Thymus (tissue), 11 donors: ENCODE measurements at regions not wholly inside any gene's neighbourhood (a gene's known extent, or its start where the extent isn't known, plus 50 kb on each side); places are given as distances from the start of the nearest gene placed in this dataset.

ENCODE experiments used
- DNase-seq, 9 donors: peaks; one replicate each; pipeline ENCODE4 v3.0.0-alpha.2; 2013; ENCODE audit warnings: low spot score in 9 of 9, low read depth in 6 of 9, missing footprints in 1 of 9
- H3K27ac ChIP-seq, 2 donors: one replicate each; pipeline ENCODE4 v1.5.1; 2013; ENCODE audit warnings: control low read depth in 1 of 2, low read depth in 1 of 2, low read length in 1 of 2, mild to moderate bottlenecking in 1 of 2, moderate library complexity in 1 of 2
- H3K27me3 ChIP-seq, 2 donors: one replicate each; pipeline ENCODE4 v1.5.1; 2013; ENCODE audit warnings: low read length in 1 of 2; ENCODE audit not compliant: control insufficient read depth in 2 of 2, insufficient read depth in 1 of 2
- H3K36me3 ChIP-seq, 2 donors: one replicate each; pipeline ENCODE4 v1.5.1; 2013; ENCODE audit warnings: low read length in 1 of 2, mild to moderate bottlenecking in 1 of 2, moderate library complexity in 1 of 2; ENCODE audit not compliant: control insufficient read depth in 2 of 2, insufficient read depth in 2 of 2
- H3K4me1 ChIP-seq, 2 donors: one replicate each; pipeline ENCODE4 v1.5.1; 2013; ENCODE audit warnings: low read length in 2 of 2; ENCODE audit not compliant: control insufficient read depth in 2 of 2, insufficient read depth in 2 of 2
- H3K4me3 ChIP-seq, 2 donors: one replicate each; pipeline ENCODE4 v1.5.1; 2013; ENCODE audit warnings: low read length in 2 of 2, control low read depth in 1 of 2, mild to moderate bottlenecking in 1 of 2
- H3K9me3 ChIP-seq, 2 donors: one replicate each; pipeline ENCODE4 v1.5.1; 2013; ENCODE audit warnings: low read length in 1 of 2, mild to moderate bottlenecking in 1 of 2; ENCODE audit not compliant: control insufficient read depth in 2 of 2, insufficient read depth in 1 of 2
- WGBS: extraction: QIAGEN DNeasy Blood & Tissue Kit; methylation state at CpG from one replicate; pipeline ENCODE4 v1.1.7; 2013; 5-methylcytosine and 5-hydroxymethylcytosine counted together
- donor health status: healthy.

DNA sequence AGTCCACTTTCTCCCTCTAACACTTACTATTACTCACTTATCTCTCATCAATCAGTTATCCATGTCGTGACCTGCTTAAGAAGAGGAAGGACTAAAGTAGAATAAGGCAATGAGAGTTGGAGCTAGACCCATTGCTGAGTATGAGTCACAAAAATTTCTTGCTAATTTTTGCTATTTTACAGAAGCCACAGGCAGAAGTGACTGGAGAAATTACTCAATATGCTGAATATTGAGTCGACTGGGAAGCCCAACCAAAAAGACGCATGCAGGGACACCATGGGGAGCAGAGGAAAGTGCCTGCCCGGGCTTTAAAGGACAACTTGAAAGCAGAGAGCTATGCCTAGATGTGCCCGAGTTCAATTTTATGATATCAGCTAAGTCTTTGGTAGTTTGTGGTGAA, 115.4 kb upstream of the FOXG1 start:
- WGBS: 90% methylated on average over 5 of the region's 5 CpGs

DNA sequence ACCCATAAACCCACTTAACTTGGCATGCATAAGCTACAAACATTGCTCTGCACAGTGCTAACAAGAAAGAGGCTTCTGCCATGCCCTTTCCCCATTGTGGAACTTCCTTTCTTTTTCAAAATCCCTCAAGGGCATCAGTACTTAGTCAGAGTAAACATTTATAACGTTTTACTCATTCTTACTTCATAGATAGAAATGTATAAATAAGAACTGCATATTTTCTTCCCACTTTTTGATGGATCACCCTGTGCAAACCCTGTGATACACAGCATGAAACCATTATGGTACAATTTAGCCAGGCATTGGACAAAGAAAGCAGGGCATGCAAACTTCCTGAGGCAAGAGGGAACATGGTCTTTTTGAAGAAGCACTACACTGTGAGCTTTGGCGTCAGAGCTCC, 113.8 kb upstream of the FOXG1 start:
- WGBS: 54% methylated on average over 2 of the region's 2 CpGs
- Histone ChIP-seq H3K27ac (no peak overlapping the region), H3K4me1 (no peaks in the 10 kb centered on the region), H3K4me3 (no peak overlapping the region), H3K36me3 (no peaks in the 10 kb centered on the region), H3K27me3 (no peaks in the 10 kb centered on the region), H3K9me3 (no peaks in the 10 kb centered on the region)
- no peak for DNase-seq

More for the DNA sequence above, 115.4 kb upstream of the FOXG1 start:
- H3K9me3 ChIP-seq: no peaks in the 10 kb centered on the region
- no peaks in the 10 kb centered on the region for H3K36me3 ChIP-seq
- H3K27me3 ChIP-seq: no peaks in the 10 kb centered on the region
- no peaks in the 10 kb centered on the region for H3K4me1 ChIP-seq
- no peak for DNase-seq
- H3K27ac ChIP-seq: no peak overlapping the region
- no peak overlapping the region for H3K4me3 ChIP-seq

GRCh38 chr14:28653521-28653920, 113.1 kb upstream of the FOXG1 start:
- Histone ChIP-seq H3K4me3 (no peak overlapping the region), H3K9me3 (no peaks in the 10 kb centered on the region), H3K27me3 (no peaks in the 10 kb centered on the region), H3K27ac (no peak overlapping the region), H3K36me3 (no peaks in the 10 kb centered on the region), H3K4me1 (no peaks in the 10 kb centered on the region)
- WGBS: 99% methylated on average over 2 of the region's 2 CpGs
- no peak for DNase-seq

DNA sequence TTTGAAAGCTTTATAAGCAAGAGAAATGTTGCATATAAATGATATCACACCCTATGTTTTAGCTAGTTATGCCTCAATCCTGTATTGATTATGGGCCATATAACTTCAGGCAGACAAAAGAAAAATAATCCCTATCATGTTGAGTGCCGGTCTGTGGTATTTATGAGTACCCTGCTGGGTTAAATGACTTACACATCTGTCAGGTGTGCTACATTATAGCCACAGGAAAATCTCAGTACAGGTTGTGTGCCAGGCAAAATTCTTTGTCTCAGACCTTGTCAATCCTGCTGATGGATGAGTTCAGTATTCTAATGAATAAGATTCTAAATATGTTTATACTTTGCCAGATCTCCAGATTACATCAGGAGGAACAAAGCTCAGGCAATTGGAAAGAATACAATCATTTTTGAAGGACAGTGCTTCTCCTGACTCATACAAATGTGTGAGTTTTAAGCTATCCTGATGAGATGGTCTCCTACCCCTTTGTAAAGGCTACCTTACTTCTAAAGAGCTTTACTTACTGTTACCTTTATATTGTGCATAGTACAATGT, 109.8 kb upstream of the FOXG1 start:
- H3K36me3 ChIP-seq: no peaks in the 10 kb centered on the region
- no peak for DNase-seq
- H3K27me3 ChIP-seq: no peaks in the 10 kb centered on the region
- H3K9me3 ChIP-seq: no peaks in the 10 kb centered on the region
- no peak overlapping the region for H3K4me3 ChIP-seq
- H3K27ac ChIP-seq: no peak overlapping the region
- 87% methylated on average over 1 of the region's 1 CpG for WGBS
- H3K4me1 ChIP-seq: no peaks in the 10 kb centered on the region

- no peak overlapping the region for H3K27ac ChIP-seq
- no peaks in the 10 kb centered on the region for H3K27me3 ChIP-seq
- H3K36me3 ChIP-seq: no peaks in the 10 kb centered on the region
- H3K4me3 ChIP-seq: no peak overlapping the region
- WGBS: 68% methylated on average over 5 of the region's 5 CpGs
- H3K4me1 ChIP-seq: no peaks in the 10 kb centered on the region
- DNase-seq: no peak
- no peaks in the 10 kb centered on the region for H3K9me3 ChIP-seq
Measured at GRCh38 chr14:28661171-28661772, 105.3 kb upstream of the FOXG1 start.

DNA sequence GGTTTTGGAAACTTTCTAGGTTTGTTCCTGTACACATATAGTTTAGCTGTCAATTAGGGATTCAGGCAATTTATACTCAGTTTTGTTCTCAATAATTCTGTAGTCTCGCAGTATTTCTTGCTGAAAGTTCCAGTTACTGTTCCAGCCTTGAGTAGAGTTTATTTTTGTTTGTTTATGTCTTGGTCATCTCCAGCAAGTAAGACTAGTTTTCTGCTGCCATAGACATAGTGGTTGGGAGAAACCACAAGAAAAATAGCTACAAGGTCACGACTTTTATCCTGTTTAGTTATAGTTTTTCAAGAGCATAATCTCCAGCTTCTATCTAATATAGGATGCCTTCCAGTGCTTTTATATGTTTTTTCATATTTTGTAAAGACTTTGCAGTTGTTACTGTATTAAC, 99.6 kb upstream of the FOXG1 start:
- Histone ChIP-seq H3K27ac (no peak overlapping the region), H3K4me1 (no peaks in the 10 kb centered on the region), H3K9me3 (no peaks in the 10 kb centered on the region), H3K4me3 (no peak overlapping the region), H3K36me3 (no peaks in the 10 kb centered on the region), H3K27me3 (no peaks in the 10 kb centered on the region)
- WGBS: 85% methylated on average over 2 of the region's 2 CpGs
- no peak for DNase-seq

DNA sequence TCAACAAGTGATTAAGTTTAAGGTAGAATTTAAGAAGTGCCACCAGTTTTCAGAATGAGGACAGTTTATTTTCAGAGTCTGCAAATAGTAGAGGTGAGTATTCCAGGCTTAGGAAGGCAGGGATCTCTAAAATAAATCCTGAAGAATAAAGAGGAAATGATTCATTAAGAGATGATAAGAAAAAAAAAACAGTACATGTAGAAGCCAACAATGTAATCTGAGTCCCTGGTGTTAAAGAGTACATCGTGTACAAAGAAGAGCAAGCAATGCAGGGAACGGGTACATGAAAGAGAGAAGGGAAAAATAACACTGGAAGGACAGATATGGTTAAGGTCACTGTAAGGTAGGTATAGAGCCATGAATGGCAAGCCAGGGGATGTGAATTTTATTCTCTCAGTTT, 95.2 kb upstream of the FOXG1 start:
- 74% methylated on average over 2 of the region's 2 CpGs for WGBS
- no peaks in the 10 kb centered on the region for H3K9me3 ChIP-seq
- H3K36me3 ChIP-seq: no peaks in the 10 kb centered on the region
- H3K27me3 ChIP-seq: no peaks in the 10 kb centered on the region
- H3K4me3 ChIP-seq: no peak overlapping the region
- no peak overlapping the region for H3K27ac ChIP-seq
- DNase-seq: no peak
- H3K4me1 ChIP-seq: no peaks in the 10 kb centered on the region

GRCh38 chr14:28673056-28673455, 93.5 kb upstream of the FOXG1 start:
- no peak overlapping the region for H3K27ac ChIP-seq
- 92% methylated on average over 4 of the region's 4 CpGs for whole genome bisulfite sequencing
- DNase-seq: no peak
- H3K9me3 ChIP-seq: no peaks in the 10 kb centered on the region
- no peaks in the 10 kb centered on the region for H3K4me1 ChIP-seq
- H3K36me3 ChIP-seq: no peaks in the 10 kb centered on the region
- no peak overlapping the region for H3K4me3 ChIP-seq
- H3K27me3 ChIP-seq: no peaks in the 10 kb centered on the region

DNA sequence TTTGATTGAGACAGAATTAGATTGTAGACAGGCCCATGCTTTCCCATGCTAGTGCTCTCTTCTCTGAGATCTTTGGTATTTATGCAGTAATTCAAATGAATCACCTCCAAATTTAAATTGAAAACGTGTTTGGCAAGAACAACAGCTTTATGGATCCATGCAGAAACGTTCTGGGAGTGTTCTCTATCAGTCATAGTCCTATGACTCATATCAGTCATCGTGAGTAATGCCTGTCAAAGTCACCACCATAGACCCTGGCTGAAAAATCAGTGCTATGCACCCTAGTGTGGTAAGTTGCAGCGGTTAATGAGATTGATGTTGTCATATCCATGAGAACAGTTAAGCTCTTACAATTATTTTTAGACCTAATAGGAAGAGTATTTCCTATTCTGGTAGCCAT, 90.1 kb upstream of the FOXG1 start:
- WGBS: 48% methylated on average over 4 of the region's 4 CpGs
- DNase-seq: no peak
- H3K9me3 ChIP-seq: no peaks in the 10 kb centered on the region
- no peak overlapping the region for H3K4me3 ChIP-seq
- no peak overlapping the region for H3K27ac ChIP-seq
- no peaks in the 10 kb centered on the region for H3K27me3 ChIP-seq
- H3K4me1 ChIP-seq: no peaks in the 10 kb centered on the region
- no peaks in the 10 kb centered on the region for H3K36me3 ChIP-seq
